IPS-18c (cell line): ENCODE measurements at regions not wholly inside any gene's neighbourhood (a gene's known extent, or its start where the extent isn't known, plus 50 kb on each side); places are given as distances from the start of the nearest gene placed in this dataset.
"Not testable (repeated sequence)": the region's sequence is repeated elsewhere in the genome, so short reads cannot be mapped to it uniquely, and the experiment has no call there.

ENCODE experiments used
- H3K4me3 ChIP-seq: 2 replicates; pipeline ENCODE4 v1.7.0; 2013; ENCODE audit warnings: low read depth, mild to moderate bottlenecking, low read length, moderate library complexity; ENCODE audit not compliant: insufficient read depth
- H3K9me3 ChIP-seq: one replicate; pipeline ENCODE4 v1.6.1; 2013; ENCODE audit warnings: mild to moderate bottlenecking, low read length, moderate library complexity; ENCODE audit not compliant: control insufficient read depth, insufficient read depth

GRCh38 chr3:40677749-40678148 lies 153.0 kb downstream of the ZNF621 start:
- Histone ChIP-seq H3K4me3 (no peak overlapping the region), H3K9me3 (no peaks in the 10 kb centered on the region)

DNA sequence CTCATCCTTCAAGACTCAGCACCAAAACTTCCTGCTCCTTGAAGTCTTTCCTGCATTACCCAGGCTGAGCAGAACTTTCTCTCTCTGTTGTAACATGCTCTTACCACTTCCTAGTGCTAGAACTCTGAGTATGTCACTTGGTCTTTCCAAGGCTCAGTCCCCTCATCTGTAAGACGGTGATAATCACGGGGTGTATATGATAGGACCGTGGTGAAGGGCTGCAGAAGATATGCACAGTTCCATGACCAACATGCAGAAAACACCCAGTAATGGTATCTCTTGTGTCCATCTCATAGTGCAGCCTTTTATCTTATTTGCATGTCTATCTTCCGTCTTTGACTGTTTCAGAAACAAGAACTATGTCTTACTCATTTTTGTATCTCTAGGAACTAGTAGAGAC lies 154.5 kb downstream of the ZNF621 start:
- Histone ChIP-seq H3K4me3 (no peak overlapping the region), H3K9me3 (no peaks in the 10 kb centered on the region)

DNA sequence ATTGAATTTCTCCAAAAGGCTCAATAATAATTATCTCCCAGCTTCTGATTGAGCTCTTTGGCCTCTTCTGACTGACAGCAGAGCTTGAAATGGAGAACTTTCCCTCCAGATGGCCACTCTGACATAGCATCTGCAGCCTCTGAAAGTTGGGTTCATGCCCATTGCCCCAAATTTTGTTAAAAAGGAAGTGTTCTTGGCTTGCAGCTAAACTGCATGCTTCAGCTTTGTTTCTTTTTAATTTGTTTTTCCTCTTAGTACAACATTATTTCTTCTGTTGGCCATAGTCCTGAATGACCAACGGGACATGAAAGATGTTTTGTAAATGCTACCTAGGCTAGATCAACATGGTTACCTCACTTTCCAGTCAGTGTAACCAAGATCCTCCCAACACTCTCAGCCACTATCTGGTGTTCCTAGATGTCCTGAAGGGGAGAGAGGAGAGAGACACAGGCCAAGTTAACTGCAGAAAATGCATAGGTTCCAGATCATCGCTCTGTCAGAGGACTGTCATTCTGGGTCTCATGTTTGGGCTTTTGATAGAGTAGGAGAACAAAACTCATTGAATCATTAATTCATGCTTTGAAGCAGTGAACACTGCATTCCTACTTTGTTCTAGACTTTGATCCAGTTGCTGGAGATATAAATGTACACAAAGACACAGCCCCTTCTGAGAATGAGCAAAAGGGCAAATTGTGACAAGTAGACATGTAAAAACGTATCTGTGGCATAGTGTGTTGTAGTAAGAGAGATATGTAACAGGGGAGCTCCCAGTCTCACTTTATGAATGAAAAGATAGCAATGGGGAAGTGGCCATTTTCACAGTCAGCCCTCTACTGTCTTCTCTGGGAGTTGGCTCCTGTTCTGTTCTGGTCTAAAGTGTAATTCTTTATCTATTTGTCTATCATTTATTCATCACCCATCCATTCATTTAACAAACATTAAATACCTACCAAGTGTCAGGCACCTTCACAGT lies 156.2 kb downstream of the ZNF621 start:
- Histone ChIP-seq H3K4me3 (no peak overlapping the region), H3K9me3 (no peaks in the 10 kb centered on the region)

- Histone ChIP-seq H3K4me3 (no peak overlapping the region), H3K9me3 (no peaks in the 10 kb centered on the region)
These were observed 156.9 kb downstream of the ZNF621 start for GRCh38 chr3:40681658-40682055.

GRCh38 chr3:40689837-40690236 lies 165.1 kb downstream of the ZNF621 start:
- Histone ChIP-seq H3K9me3 (no peaks in the 10 kb centered on the region), H3K4me3 (no peak overlapping the region)

GRCh38 chr3:40690749-40691451 lies 166.1 kb downstream of the ZNF621 start:
- Histone ChIP-seq H3K4me3 (no peak overlapping the region), H3K9me3 (no peaks in the 10 kb centered on the region)

GRCh38 chr3:40691452-40691861 lies 166.7 kb downstream of the ZNF621 start:
- no peaks in the 10 kb centered on the region for H3K9me3 ChIP-seq
- no peak overlapping the region for H3K4me3 ChIP-seq

- H3K9me3 ChIP-seq, result peaks cover 2% of the 10 kb centered on the region
- H3K4me3 ChIP-seq, result no peak overlapping the region
These were observed 171.1 kb downstream of the ZNF621 start for GRCh38 chr3:40695848-40696247.

DNA sequence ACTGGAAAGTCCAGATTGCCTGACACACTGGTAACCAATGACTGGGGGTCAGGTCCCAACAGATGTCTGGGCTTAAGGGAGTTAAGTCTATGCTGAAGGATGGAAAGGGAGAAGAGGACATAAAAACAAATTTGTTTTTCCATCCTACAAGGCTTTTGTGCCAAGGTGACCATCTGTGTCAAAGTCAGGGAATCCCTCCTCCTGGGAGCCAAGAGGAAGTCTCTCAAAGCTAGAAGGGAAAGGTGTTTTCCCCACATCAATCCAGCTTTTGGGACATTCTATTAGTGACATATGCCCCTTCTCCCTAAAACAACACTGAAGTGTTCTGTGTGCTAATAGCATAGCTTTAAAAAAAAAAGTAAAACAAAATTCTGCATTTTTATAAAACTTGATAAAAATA lies 173.9 kb downstream of the ZNF621 start:
- not testable (repeated sequence) for H3K4me3 ChIP-seq, H3K9me3 ChIP-seq

DNA sequence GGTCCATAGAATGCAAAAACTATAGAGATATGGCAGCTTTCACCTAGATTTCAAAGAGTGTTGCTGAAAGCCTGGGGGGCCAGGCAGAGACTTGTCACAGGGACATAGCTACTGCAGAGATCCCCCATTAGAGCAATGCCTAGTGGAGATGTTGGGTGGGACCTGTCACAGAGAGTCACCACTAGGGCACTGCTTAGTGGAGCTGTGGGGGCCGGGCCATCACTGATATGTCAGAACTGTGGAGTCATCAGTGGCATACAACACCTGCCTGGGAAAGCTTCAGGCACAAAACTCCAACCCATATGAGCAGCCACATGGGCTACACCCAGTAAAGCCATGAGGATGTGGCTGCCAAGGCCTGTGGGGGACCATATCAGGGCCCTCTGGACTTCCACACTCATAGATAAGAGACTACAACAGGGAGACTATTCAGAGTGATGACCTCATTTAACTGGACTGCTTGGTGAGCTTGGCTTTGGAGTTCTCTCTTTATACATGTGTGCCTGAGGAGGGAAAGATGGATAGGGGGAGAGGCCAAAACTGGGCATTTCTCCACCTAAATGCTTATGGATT lies 176.3 kb downstream of the ZNF621 start:
- Histone ChIP-seq H3K9me3 (peaks cover 2% of the 10 kb centered on the region), H3K4me3 (no peak overlapping the region)

DNA sequence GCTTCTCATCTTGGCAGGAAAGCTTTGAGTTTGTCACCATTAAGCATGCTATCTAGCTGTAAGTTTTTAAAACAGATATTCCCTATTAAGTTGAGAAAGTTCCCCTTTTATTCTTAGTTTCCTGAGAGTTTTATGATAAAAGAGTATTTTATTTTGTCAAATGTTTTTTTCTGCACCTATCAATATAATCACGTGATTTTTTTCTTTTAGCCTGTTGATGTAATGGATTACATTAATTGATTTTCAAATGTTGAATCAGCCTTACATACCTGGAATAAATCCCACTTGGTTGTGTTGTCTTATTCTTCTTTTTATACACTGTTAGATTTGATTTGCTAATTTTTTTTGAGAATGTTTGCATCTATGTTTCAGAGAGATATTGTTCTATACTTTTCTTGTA lies 179.5 kb downstream of the ZNF621 start:
- Histone ChIP-seq H3K4me3 (no peak overlapping the region), H3K9me3 (peaks cover 2% of the 10 kb centered on the region)

DNA sequence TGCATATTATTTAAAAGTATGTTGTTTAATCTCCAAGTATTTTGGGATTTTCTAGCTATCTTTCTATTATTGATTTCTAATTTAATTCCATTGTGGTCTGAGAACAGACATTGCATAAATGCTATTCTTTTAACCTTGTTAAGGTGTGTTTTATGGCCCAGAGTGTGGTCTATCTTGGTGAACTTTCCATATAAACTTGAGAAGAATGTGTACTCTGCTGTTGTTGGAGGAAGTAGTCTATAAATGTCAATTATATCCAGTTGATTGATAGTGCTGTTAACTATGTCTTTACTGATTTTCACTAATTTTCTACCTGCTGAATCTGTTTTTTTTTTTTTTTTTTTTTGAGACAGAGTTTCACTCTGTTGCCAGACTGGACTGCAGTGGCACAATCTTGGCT lies 180.9 kb downstream of the ZNF621 start:
- no peak overlapping the region for H3K4me3 ChIP-seq
- no peaks in the 10 kb centered on the region for H3K9me3 ChIP-seq

- H3K9me3 ChIP-seq, result no peaks in the 10 kb centered on the region
These were observed 188.5 kb downstream of the ZNF621 start for GRCh38 chr3:40713306-40713705.

DNA sequence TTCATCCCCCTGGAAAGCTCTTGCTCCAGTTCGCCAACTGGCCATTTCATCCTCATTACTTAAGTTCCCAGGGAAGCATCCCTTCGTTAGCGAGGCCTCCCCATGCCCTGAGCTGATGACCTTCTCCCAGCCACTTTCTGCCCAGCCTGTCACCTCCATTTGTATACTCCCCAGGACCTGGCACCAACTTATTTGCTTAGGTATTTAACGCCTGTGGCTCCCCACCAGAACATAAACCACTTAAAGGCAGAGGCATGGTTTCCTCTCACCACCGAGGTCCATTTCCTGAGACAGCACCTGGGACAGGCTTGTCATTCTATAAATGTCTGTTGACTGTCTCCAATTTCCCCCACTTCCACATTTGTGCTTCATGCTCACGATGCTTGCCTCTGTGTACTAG lies 189.0 kb downstream of the ZNF621 start:
- H3K4me3 ChIP-seq, result no peak overlapping the region
- no peaks in the 10 kb centered on the region for H3K9me3 ChIP-seq

More at GRCh38 chr3:40713306-40713705, 188.5 kb downstream of the ZNF621 start:
- H3K4me3 ChIP-seq, result no peak overlapping the region

- H3K9me3 ChIP-seq, result no peaks in the 10 kb centered on the region
- H3K4me3 ChIP-seq, result no peak overlapping the region
These were observed 190.1 kb downstream of the ZNF621 start for GRCh38 chr3:40714771-40715345.

DNA sequence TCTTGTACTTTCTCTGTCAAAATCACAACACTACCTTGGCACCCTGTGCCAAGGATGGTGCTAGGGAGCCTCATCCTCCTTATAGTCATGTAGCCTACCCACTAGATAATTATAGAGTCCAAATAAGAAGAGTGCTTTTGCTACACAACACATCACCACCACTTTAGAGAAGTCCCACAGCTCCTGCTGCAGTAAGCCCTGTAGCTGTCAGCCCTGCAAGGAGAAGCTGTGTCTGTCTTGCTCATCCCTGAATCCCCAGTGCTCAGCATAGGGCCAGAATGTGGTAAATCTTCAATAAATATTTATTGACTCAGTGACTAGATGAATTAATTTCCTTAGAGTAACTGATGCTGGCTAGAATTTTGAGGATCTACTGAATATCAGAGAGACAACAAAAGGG lies 190.8 kb downstream of the ZNF621 start:
- Histone ChIP-seq H3K9me3 (no peaks in the 10 kb centered on the region), H3K4me3 (no peak overlapping the region)

DNA sequence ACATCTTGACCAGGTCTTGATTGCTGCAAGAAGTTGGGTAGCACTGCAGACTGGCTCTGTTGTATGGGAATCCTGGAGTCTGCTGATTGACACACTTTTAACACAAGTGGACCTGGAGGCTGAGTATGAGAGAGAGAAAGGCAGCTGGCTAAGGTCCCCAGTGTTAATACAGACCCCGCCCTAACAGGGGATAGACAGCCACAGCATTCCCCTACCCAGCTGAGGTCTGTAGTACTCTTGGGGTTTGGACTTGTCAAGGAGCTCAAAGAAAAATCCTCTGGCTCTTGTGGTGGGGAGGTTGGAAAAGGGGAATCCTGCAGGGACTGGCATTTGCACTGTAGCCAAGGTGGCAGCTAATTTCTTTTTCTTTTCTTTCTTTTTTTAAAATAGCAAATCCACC lies 192.7 kb downstream of the ZNF621 start:
- H3K4me3 ChIP-seq, result no peak overlapping the region

DNA sequence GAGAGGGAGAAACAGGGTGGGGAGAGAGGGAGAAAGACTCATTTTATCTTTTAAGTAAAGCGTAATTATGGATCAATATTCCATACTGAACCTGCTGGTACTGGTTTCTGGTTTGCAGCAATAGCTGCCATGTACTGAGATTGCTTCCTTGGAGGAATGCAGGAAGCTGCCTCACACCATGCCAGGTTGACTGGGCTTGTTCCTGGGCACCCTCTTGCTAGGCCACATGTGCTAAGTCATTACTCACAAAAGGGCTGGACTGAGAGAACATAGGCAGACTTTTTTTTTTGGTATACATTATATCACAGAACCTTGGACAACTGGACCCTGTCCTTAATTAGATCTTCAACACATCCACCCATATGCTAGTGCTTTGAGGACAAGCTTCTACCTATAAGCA lies 193.4 kb downstream of the ZNF621 start:
- no peaks in the 10 kb centered on the region for H3K9me3 ChIP-seq
- H3K4me3 ChIP-seq, result no peak overlapping the region

More for the DNA sequence above, 192.7 kb downstream of the ZNF621 start:
- no peaks in the 10 kb centered on the region for H3K9me3 ChIP-seq
